Liver (tissue), 3 donors: ENCODE measurements at regions not wholly inside any gene's neighbourhood (a gene's known extent, or its start where the extent isn't known, plus 50 kb on each side); places are given as distances from the start of the nearest gene placed in this dataset.

Experiments
- CTCF ChIP-seq: fragments of 150-350 bp; IDR thresholded peaks from 2 replicates; pipeline ENCODE4 v1.5.1; 2017; ENCODE audit warnings: improper control_type of control experiment, low read depth, low read length; ENCODE audit not compliant: missing input control
- TAF1 ChIP-seq: conservative IDR thresholded peaks from 2 replicates; pipeline ENCODE4 v1.6.1; 2016; ENCODE audit warnings: antibody characterized with exemption, mild to moderate bottlenecking
- donor health status: healthy.
- donor health status: healthy.

- TF ChIP-seq TAF1: no peak
- TF ChIP-seq CTCF: no peak
Observed at GRCh38 chr7:130872341-130872740, 138.3 kb upstream of the KLF14 start.
